ENCODE measurements at regions not wholly inside any gene's neighbourhood (a gene's known extent, or its start where the extent isn't known, plus 50 kb on each side); places are given as distances from the start of the nearest gene placed in this dataset.
"Not testable (repeated sequence)": the region's sequence is repeated elsewhere in the genome, so short reads cannot be mapped to it uniquely, and the experiment has no call there.

- TF ChIP-seq BHLHE40 (IDR thresholded peaks at IDR 0.05; ENCODE audit: low read depth, low read length); MXI1 (IDR thresholded peaks at IDR 0.05; ENCODE audit: borderline replicate concordance, low read depth, low read length); CEBPB (IDR thresholded peaks at IDR 0.05; ENCODE audit: low read depth, low read length); SMC3 (IDR thresholded peaks at IDR 0.05; ENCODE audit: low read depth, low read length); CTCF (conservative IDR thresholded peaks at IDR 0.05; ENCODE audit: low read depth, low read length); USF2 (IDR thresholded peaks at IDR 0.05; ENCODE audit: low read depth, low read length): not testable (repeated sequence)
These were observed 663.7 kb downstream of the GABRG1 start for GRCh38 chr4:45460157-45460556.

All from IMR-90 (cell line).